PC-9 (cell line): ENCODE measurements at regions not wholly inside any gene's neighbourhood (a gene's known extent, or its start where the extent isn't known, plus 50 kb on each side); places are given as distances from the start of the nearest gene placed in this dataset.

Experiments used
- BruUV-seq: library from RNA; stranded (reverse); fragments of 400-500 nt; replicated peaks from 2 replicates; lab custom pipeline; 2021; lab: Mats Ljungman, UMichigan
- CTCF ChIA-PET: fragments of 300-600 bp; sonication (Branson Sonifier 250); formaldehyde crosslinking; loops from one replicate; lab custom pipeline; 2022; ENCODE audit warnings: antibody characterized with exemption; lab: Charles Lee
- POLR2A ChIA-PET: fragments of 300-600 bp; sonication (Branson Sonifier 250); formaldehyde crosslinking; loops from one replicate; lab custom pipeline; 2022; ENCODE audit warnings: antibody characterized with exemption; ENCODE audit not compliant: unreplicated experiment; lab: Charles Lee
- DNase-seq, 2 experiments: peaks; one replicate each; pipeline versions ENCODE4 v3.0.0 to v3.0.0-alpha.2; 2015 to 2022; ENCODE audit warnings: mixed read lengths in 1 of 2
- H2AFZ ChIP-seq: fragments of 200-600 bp; sonication (generic); 2 replicates; pipeline ENCODE4 v1.8.1; 2017; ENCODE audit warnings: antibody characterized with exemption
- H3F3A ChIP-seq: fragments of 200-600 bp; sonication (generic); 2 replicates; pipeline ENCODE4 v1.8.1; 2017; ENCODE audit warnings: antibody characterized with exemption, mild to moderate bottlenecking, low read depth; ENCODE audit not compliant: insufficient read depth
- H3K27ac ChIP-seq: fragments of 200-600 bp; sonication (generic); 2 replicates; pipeline ENCODE4 v1.6.1; 2016; ENCODE audit warnings: mixed run types
- H3K27me3 ChIP-seq: fragments of 200-600 bp; sonication (generic); 2 replicates; pipeline ENCODE4 v1.6.1; 2016; ENCODE audit warnings: low read depth, mixed run types; ENCODE audit not compliant: insufficient read depth
- H3K36me3 ChIP-seq: fragments of 200-600 bp; sonication (generic); 2 replicates; pipeline ENCODE4 v1.6.1; 2016; ENCODE audit warnings: low read depth, mixed run types
- H3K4me1 ChIP-seq: fragments of 200-600 bp; sonication (generic); replicated peaks from 2 replicates; pipeline ENCODE4 v1.6.1; 2016; ENCODE audit warnings: mixed run types; ENCODE audit not compliant: insufficient read depth
- H3K4me2 ChIP-seq: fragments of 200-600 bp; sonication (generic); 2 replicates; pipeline ENCODE4 v1.6.1; 2017; ENCODE audit warnings: mixed run types
- H3K4me3 ChIP-seq: fragments of 200-600 bp; sonication (generic); 2 replicates; pipeline ENCODE4 v1.6.1; 2016; ENCODE audit warnings: mixed run types
- H3K79me2 ChIP-seq: fragments of 200-600 bp; sonication (generic); 2 replicates; pipeline ENCODE4 v1.6.1; 2017; ENCODE audit warnings: low read depth, mixed run types
- H3K9me2 ChIP-seq: fragments of 200-600 bp; sonication (generic); 2 replicates; pipeline ENCODE4 v1.8.1; 2017; ENCODE audit warnings: mild to moderate bottlenecking; ENCODE audit not compliant: insufficient read depth
- H3K9me3 ChIP-seq: fragments of 200-600 bp; sonication (generic); 2 replicates; pipeline ENCODE4 v1.8.1; 2016; ENCODE audit warnings: low read depth; ENCODE audit not compliant: insufficient read depth
- H4K20me1 ChIP-seq: fragments of 200-600 bp; sonication (generic); 2 replicates; pipeline ENCODE4 v1.8.1; 2017; ENCODE audit not compliant: insufficient read depth
- EZH2 ChIP-seq: fragments of 200-600 bp; sonication (generic); IDR thresholded peaks from 2 replicates; pipeline ENCODE4 v1.8.0; 2017; ENCODE audit warnings: antibody characterized with exemption, low read depth
- intact Hi-C: fragments of 100-400 bp; cut with micrococcal nuclease; formaldehyde crosslinking; loops from one replicate; pipeline ENCODE4 v1.10.0; 2022; ENCODE audit not compliant: unreplicated experiment
- TF ChIP-seq, protein P1 (sequence below): fragments of 200-600 bp; sonication (generic); conservative IDR thresholded peaks from 2 replicates; pipeline ENCODE4 v1.6.1; 2017; ENCODE audit warnings: mixed run types, antibody characterized with exemption, mild to moderate bottlenecking, moderate library complexity

DNA sequence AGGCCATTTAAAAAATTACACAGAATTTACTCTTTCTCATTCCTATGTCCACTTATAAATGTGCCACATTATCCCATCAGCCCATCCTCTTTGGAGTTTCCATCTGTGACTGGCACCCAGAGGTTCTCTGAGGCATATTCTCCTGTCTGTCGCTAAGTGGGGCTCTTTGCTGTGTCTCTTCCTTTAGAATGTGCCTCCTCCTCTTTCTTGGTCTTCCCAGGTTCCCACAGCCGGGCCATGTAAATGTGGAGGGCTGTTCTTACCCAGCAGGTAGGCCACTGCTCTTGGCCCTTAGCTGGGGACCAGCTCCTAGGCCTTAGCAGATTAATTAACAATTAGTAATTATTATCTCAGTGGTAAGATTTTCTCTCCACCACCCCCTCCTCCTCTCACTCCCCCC lies 167.0 kb downstream of the INSIG2 start:
- Histone ChIP-seq H3K9me2 (no peaks in the 10 kb centered on the region; the same call in 1 of the 2 replicates), H3F3A (peaks cover 8% of the 10 kb centered on the region; the same call in 1 of the 2 replicates), H3K36me3 (no peaks in the 10 kb centered on the region), H3K9me3 (no peaks in the 10 kb centered on the region; the same call in 1 of the 2 replicates), H3K4me3 (no peak overlapping the region), H3K4me2 (no peak overlapping the region), H2AFZ (no peak overlapping the region), H3K79me2 (no peaks in the 10 kb centered on the region), H4K20me1 (no peaks in the 10 kb centered on the region), H3K27me3 (no peaks in the 10 kb centered on the region), H3K4me1 (peaks cover 14% of the 10 kb centered on the region), H3K27ac (no peak overlapping the region)
- BruUV-seq = no TSS peak
- intact Hi-C loops = no loop called here
- CTCF ChIA-PET = interaction anchor here (0.6 kb wide), 1 partner anchor 43 kb away, joined by 5 read pairs; no protein-coding TSS in a partner anchor
- TF ChIP-seq, protein P1, sequence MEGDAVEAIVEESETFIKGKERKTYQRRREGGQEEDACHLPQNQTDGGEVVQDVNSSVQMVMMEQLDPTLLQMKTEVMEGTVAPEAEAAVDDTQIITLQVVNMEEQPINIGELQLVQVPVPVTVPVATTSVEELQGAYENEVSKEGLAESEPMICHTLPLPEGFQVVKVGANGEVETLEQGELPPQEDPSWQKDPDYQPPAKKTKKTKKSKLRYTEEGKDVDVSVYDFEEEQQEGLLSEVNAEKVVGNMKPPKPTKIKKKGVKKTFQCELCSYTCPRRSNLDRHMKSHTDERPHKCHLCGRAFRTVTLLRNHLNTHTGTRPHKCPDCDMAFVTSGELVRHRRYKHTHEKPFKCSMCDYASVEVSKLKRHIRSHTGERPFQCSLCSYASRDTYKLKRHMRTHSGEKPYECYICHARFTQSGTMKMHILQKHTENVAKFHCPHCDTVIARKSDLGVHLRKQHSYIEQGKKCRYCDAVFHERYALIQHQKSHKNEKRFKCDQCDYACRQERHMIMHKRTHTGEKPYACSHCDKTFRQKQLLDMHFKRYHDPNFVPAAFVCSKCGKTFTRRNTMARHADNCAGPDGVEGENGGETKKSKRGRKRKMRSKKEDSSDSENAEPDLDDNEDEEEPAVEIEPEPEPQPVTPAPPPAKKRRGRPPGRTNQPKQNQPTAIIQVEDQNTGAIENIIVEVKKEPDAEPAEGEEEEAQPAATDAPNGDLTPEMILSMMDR = no peak
- TF ChIP-seq EZH2 = no peak
- DNase-seq = no peak
- POLR2A ChIA-PET = no interaction called here

DNA sequence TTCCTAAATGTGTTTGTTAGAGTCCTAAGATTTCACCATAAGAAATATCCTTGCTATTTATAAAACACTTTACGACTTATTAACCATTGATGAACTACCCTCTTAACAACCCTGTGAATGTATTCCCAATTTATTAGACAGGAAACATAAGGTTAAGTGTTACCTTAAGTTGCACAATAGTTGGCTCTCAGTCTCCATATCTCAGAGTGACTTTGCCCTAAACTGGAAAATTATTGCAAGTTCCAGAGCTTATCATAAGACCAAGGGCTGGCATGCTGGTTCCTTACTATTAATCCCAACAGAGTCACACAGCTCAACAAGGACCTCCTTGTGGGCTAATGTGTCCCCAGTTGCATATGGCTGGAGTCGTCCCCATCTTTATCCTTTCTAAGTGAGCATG lies 165.8 kb downstream of the INSIG2 start:
- no peak overlapping the region for H2AFZ ChIP-seq
- ChIA-PET POLR2A (no interaction called here), CTCF (no interaction called here)
- H3K4me3 ChIP-seq = no peak overlapping the region
- H3K79me2 ChIP-seq = no peaks in the 10 kb centered on the region
- DNase-seq = no peak
- no peak overlapping the region for H3K4me2 ChIP-seq
- H3K9me3 ChIP-seq = no peaks in the 10 kb centered on the region; the same call in 1 of the 2 replicates
- no peaks in the 10 kb centered on the region for H3K27me3 ChIP-seq
- H3K4me1 ChIP-seq = peaks cover 24% of the 10 kb centered on the region
- no peaks in the 10 kb centered on the region for H3K36me3 ChIP-seq
- H3F3A ChIP-seq = peaks cover 11% of the 10 kb centered on the region; the same call in 1 of the 2 replicates
- BruUV-seq = no TSS peak
- intact Hi-C loops = no loop called here
- no peak for TF ChIP-seq EZH2
- TF ChIP-seq, protein P1 = no peak
- no peaks in the 10 kb centered on the region for H4K20me1 ChIP-seq
- no peak overlapping the region for H3K27ac ChIP-seq
- H3K9me2 ChIP-seq = no peaks in the 10 kb centered on the region; the same call in 1 of the 2 replicates

DNA sequence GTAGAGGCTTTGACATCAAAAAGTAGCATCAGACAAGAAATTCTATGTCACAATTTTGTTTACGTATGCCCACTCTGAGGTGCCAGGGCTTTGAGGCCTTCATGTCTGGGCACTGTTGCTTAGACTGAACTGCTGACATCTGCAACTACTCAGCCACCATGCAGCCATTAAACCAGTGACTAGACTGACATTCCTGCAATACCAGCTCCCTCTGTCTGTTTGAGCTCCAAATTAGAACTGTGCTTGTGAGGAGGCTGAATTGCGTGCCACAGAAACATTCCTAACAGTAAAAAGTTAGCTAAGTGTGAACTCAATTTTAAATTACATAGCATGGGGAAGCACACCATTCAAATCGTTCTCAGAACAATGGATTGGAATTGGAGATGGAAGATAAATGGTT lies 163.2 kb downstream of the INSIG2 start:
- H3K4me3 ChIP-seq = no peak overlapping the region
- no peaks in the 10 kb centered on the region for H3K27me3 ChIP-seq
- H2AFZ ChIP-seq = no peak overlapping the region
- H3K36me3 ChIP-seq = no peaks in the 10 kb centered on the region
- no peak overlapping the region for H3K4me2 ChIP-seq
- intact Hi-C loops = no loop called here
- H3K4me1 ChIP-seq = peaks cover 24% of the 10 kb centered on the region
- H3K9me3 ChIP-seq = 0 out of 2 replicates have a peak, but pooled peaks cover 4% of the 10 kb centered on the region
- TF ChIP-seq EZH2 = no peak
- TF ChIP-seq, protein P1 = no peak
- H3K79me2 ChIP-seq = no peaks in the 10 kb centered on the region
- no peak for DNase-seq
- no TSS peak for BruUV-seq
- peaks cover 11% of the 10 kb centered on the region; the same call in 1 of the 2 replicates for H3F3A ChIP-seq
- no peaks in the 10 kb centered on the region for H4K20me1 ChIP-seq
- ChIA-PET CTCF (no interaction called here), POLR2A (no interaction called here)
- H3K9me2 ChIP-seq = no peaks in the 10 kb centered on the region; the same call in 1 of the 2 replicates
- no peak overlapping the region for H3K27ac ChIP-seq
